ENCODE measurements at regions not wholly inside any gene's neighbourhood (a gene's known extent, or its start where the extent isn't known, plus 50 kb on each side); places are given as distances from the start of the nearest gene placed in this dataset.
"Not testable (repeated sequence)": the region's sequence is repeated elsewhere in the genome, so short reads cannot be mapped to it uniquely, and the experiment has no call there.

DNA sequence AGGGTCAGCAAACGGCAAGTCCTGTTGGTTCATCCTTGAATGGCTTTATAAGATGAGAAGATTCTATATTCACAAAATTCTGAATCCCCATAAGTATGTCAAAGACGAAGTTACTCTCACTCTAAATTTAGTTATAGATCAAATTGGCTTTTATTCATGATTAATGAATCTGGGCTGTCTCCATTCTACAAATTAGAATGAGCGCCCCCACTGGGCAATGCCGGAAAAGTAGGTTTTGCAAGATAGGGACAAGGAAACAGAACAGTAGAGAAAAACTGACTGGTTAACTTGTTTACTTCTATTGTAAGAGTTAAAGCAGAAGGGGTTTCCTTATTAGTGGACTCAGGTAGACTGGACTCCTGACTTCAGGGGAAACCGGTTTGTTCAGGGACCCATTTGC is 100.3 kb downstream of the F11 start:
- H3K9ac ChIP-seq (ENCODE audit: low read length), result no peak overlapping the region

DNA sequence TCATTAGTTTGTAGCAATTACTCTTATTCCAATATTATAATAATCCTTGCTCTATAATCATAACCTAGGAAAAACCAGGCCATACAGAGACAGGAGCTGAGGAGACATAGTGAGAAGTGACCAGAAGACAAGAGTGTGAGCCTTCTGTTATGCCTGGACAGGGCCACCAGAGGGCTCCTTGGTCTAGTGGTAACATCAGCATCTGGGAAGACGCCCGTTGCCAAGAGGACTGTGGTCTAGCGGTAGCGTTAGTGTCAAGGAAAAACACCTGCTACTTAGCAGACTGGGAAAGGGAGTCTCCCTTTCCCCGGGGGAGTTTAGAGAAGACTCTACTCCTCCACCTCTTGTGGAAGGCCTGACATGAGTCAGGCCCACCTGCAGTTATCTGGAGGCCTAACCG is 97.0 kb downstream of the F11 start:
- H3K36me3 Mint-ChIP-seq (ENCODE audit: low read depth, unreplicated experiment); H3K79me2 ChIP-seq (ENCODE audit: insufficient read depth, low read length); H4K20me1 ChIP-seq (ENCODE audit: insufficient read depth, low read length); H3K27ac ChIP-seq (ENCODE audit: low read depth, low read length); H3K9ac ChIP-seq (ENCODE audit: low read length); H2AFZ ChIP-seq (ENCODE audit: low read depth, low read length); FAIRE-seq; H3K4me1 Mint-ChIP-seq (ENCODE audit: low read depth, unreplicated experiment); H3K27ac Mint-ChIP-seq (ENCODE audit: unreplicated experiment); H3K27me3 Mint-ChIP-seq (ENCODE audit: low read depth, unreplicated experiment); DNase-seq (ENCODE audit: low read depth); H3K4me3 ChIP-seq (ENCODE audit: insufficient read depth, low read depth, low read length); H3K4me3 Mint-ChIP-seq (ENCODE audit: unreplicated experiment); H3K36me3 ChIP-seq (ENCODE audit: insufficient read depth, low read length); H3K27me3 ChIP-seq (ENCODE audit: insufficient read depth, low read length); H3K4me1 ChIP-seq (ENCODE audit: insufficient read depth, low read length); H3K4me2 ChIP-seq (ENCODE audit: low read length): not testable (repeated sequence)
- peaks cover 22% of the 10 kb centered on the region for H3K9me3 Mint-ChIP-seq (ENCODE audit: unreplicated experiment)
- peaks cover 13% of the 10 kb centered on the region for H3K9me3 ChIP-seq (ENCODE audit: insufficient read depth, low read depth, low read length)

More for the DNA sequence above, 100.3 kb downstream of the F11 start:
- Histone ChIP-seq H3K9me3 (ENCODE audit: insufficient read depth, low read depth, low read length) (peaks cover 13% of the 10 kb centered on the region), H3K36me3 (ENCODE audit: insufficient read depth, low read length) (no peaks in the 10 kb centered on the region), H4K20me1 (ENCODE audit: insufficient read depth, low read length) (no peaks in the 10 kb centered on the region), H3K27me3 (ENCODE audit: insufficient read depth, low read length) (no peaks in the 10 kb centered on the region), H2AFZ (ENCODE audit: low read depth, low read length) (no peak overlapping the region), H3K4me2 (ENCODE audit: low read length) (no peak overlapping the region), H3K27ac (ENCODE audit: low read depth, low read length) (no peak overlapping the region), H3K4me1 (ENCODE audit: insufficient read depth, low read length) (no peaks in the 10 kb centered on the region), H3K79me2 (ENCODE audit: insufficient read depth, low read length) (no peaks in the 10 kb centered on the region), H3K4me3 (ENCODE audit: insufficient read depth, low read depth, low read length) (no peak overlapping the region)
- FAIRE-seq (no peak), DNase-seq (ENCODE audit: low read depth) (no peak)
- Mint-ChIP-seq H3K4me1 (ENCODE audit: low read depth, unreplicated experiment) (no peaks in the 10 kb centered on the region), H3K36me3 (ENCODE audit: low read depth, unreplicated experiment) (peaks cover 2% of the 10 kb centered on the region), H3K4me3 (ENCODE audit: unreplicated experiment) (no peak overlapping the region), H3K9me3 (ENCODE audit: unreplicated experiment) (peaks cover 22% of the 10 kb centered on the region), H3K27me3 (ENCODE audit: low read depth, unreplicated experiment) (no peaks in the 10 kb centered on the region), H3K27ac (ENCODE audit: unreplicated experiment) (no peak overlapping the region)
- TF ChIP-seq, protein P1, sequence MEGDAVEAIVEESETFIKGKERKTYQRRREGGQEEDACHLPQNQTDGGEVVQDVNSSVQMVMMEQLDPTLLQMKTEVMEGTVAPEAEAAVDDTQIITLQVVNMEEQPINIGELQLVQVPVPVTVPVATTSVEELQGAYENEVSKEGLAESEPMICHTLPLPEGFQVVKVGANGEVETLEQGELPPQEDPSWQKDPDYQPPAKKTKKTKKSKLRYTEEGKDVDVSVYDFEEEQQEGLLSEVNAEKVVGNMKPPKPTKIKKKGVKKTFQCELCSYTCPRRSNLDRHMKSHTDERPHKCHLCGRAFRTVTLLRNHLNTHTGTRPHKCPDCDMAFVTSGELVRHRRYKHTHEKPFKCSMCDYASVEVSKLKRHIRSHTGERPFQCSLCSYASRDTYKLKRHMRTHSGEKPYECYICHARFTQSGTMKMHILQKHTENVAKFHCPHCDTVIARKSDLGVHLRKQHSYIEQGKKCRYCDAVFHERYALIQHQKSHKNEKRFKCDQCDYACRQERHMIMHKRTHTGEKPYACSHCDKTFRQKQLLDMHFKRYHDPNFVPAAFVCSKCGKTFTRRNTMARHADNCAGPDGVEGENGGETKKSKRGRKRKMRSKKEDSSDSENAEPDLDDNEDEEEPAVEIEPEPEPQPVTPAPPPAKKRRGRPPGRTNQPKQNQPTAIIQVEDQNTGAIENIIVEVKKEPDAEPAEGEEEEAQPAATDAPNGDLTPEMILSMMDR (IDR thresholded peaks at IDR 0.05; ENCODE audit: insufficient read depth, low read depth, low read length), result no peak

DNA sequence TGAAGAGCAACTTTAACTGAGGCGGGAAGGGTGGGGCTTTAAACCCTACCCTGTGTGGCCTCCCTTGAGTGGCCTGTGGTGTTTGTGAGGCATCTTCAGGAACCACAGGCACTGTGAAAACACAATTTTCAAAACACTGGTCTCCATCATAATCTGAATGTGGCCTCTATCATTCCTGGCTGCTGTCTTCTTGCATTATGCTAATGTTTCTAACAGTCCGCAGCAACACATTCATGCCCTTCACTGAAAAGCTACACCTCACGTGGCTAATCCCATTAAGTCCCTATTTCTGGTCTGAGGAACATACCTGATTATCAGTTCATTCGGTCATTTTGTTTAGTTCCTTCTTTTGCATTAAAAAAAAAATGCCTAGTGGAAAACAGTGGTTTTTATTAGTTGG is 94.6 kb downstream of the F11 start:
- H3K36me3 Mint-ChIP-seq (ENCODE audit: low read depth, unreplicated experiment), result peaks cover 2% of the 10 kb centered on the region
- H3K27ac ChIP-seq (ENCODE audit: low read depth, low read length), result no peak overlapping the region
- no peak overlapping the region for H3K4me3 ChIP-seq (ENCODE audit: insufficient read depth, low read depth, low read length)
- H3K27me3 ChIP-seq (ENCODE audit: insufficient read depth, low read length), result no peaks in the 10 kb centered on the region
- H3K4me1 Mint-ChIP-seq (ENCODE audit: low read depth, unreplicated experiment), result no peaks in the 10 kb centered on the region
- DNase-seq (ENCODE audit: low read depth) (no peak), FAIRE-seq (no peak)
- H3K79me2 ChIP-seq (ENCODE audit: insufficient read depth, low read length), result no peaks in the 10 kb centered on the region
- no peak overlapping the region for H3K4me2 ChIP-seq (ENCODE audit: low read length)
- peaks cover 13% of the 10 kb centered on the region for H3K9me3 ChIP-seq (ENCODE audit: insufficient read depth, low read depth, low read length)
- TF ChIP-seq EZH2 (IDR thresholded peaks at IDR 0.05; ENCODE audit: insufficient read depth, low read length), result no peak
- TF ChIP-seq, protein P1 (IDR thresholded peaks at IDR 0.05; ENCODE audit: insufficient read depth, low read depth, low read length), result no peak
- H3K27me3 Mint-ChIP-seq (ENCODE audit: low read depth, unreplicated experiment), result no peaks in the 10 kb centered on the region
- H3K9ac ChIP-seq (ENCODE audit: low read length), result no peak overlapping the region
- no peak overlapping the region for H2AFZ ChIP-seq (ENCODE audit: low read depth, low read length)
- no peaks in the 10 kb centered on the region for H3K4me1 ChIP-seq (ENCODE audit: insufficient read depth, low read length)
- H3K27ac Mint-ChIP-seq (ENCODE audit: unreplicated experiment), result no peak overlapping the region
- H4K20me1 ChIP-seq (ENCODE audit: insufficient read depth, low read length), result no peaks in the 10 kb centered on the region
- no peak overlapping the region for H3K4me3 Mint-ChIP-seq (ENCODE audit: unreplicated experiment)
- H3K36me3 ChIP-seq (ENCODE audit: insufficient read depth, low read length), result no peaks in the 10 kb centered on the region
- H3K9me3 Mint-ChIP-seq (ENCODE audit: unreplicated experiment), result peaks cover 20% of the 10 kb centered on the region

Measured in astrocyte (in vitro differentiated cells and primary cell).